Spinal cord (tissue), 9 donors: ENCODE measurements at regions not wholly inside any gene's neighbourhood (a gene's known extent, or its start where the extent isn't known, plus 50 kb on each side); places are given as distances from the start of the nearest gene placed in this dataset.
"Not testable (repeated sequence)": the region's sequence is repeated elsewhere in the genome, so short reads cannot be mapped to it uniquely, and the experiment has no call there.

Experiments
- DNase-seq, 6 donors: peaks; one replicate each; pipeline versions ENCODE4 v3.0.0 to v3.0.0-alpha.2; 2013 to 2015; ENCODE audit warnings: low spot score in 6 of 6, low read depth in 4 of 6
- H3K27ac ChIP-seq: one replicate; pipeline ENCODE4 v1.5.1; 2013; ENCODE audit warnings: low read depth, low read length, control low read depth
- H3K27me3 ChIP-seq: one replicate; pipeline ENCODE4 v1.6.1; 2013; ENCODE audit warnings: low read length; ENCODE audit not compliant: control insufficient read depth, insufficient read depth
- H3K36me3 ChIP-seq: one replicate; pipeline ENCODE4 v1.6.1; 2013; ENCODE audit warnings: low read length; ENCODE audit not compliant: control insufficient read depth, insufficient read depth
- H3K4me1 ChIP-seq: one replicate; pipeline ENCODE4 v1.6.1; 2013; ENCODE audit warnings: low read length; ENCODE audit not compliant: control insufficient read depth, insufficient read depth
- H3K4me3 ChIP-seq: one replicate; pipeline ENCODE4 v1.5.1; 2013; ENCODE audit warnings: low read depth, low read length, control low read depth
- H3K9me3 ChIP-seq: one replicate; pipeline ENCODE4 v1.6.1; 2013; ENCODE audit warnings: low read length; ENCODE audit not compliant: control insufficient read depth, insufficient read depth
- WGBS: methylation state at CpG from one replicate; pipeline ENCODE4 v1.1.5; 2013; ENCODE audit warnings: missing lambda C conversion rate; ENCODE audit not compliant: insufficient coverage; 5-methylcytosine and 5-hydroxymethylcytosine counted together
- donor health status: healthy.

- WGBS, result 49% methylated on average over 2 of the region's 3 CpGs
- Histone ChIP-seq H3K4me3 (no peak overlapping the region), H3K36me3 (no peaks in the 10 kb centered on the region), H3K4me1 (no peaks in the 10 kb centered on the region), H3K9me3 (no peaks in the 10 kb centered on the region), H3K27ac (no peak overlapping the region), H3K27me3 (no peaks in the 10 kb centered on the region)
- no peak for DNase-seq
These were observed 296.9 kb downstream of the HIVEP2 start for GRCh38 chr6:142648036-142648451.

GRCh38 chr6:142648526-142648925 is 296.4 kb downstream of the HIVEP2 start:
- no peak for DNase-seq
- H3K4me1 ChIP-seq, result no peaks in the 10 kb centered on the region
- no peak overlapping the region for H3K27ac ChIP-seq
- H3K27me3 ChIP-seq, result no peaks in the 10 kb centered on the region
- no peaks in the 10 kb centered on the region for H3K36me3 ChIP-seq
- no peaks in the 10 kb centered on the region for H3K9me3 ChIP-seq
- WGBS, result no CpG with 5 or more reads among the region's 1 CpG
- no peak overlapping the region for H3K4me3 ChIP-seq

- H3K9me3 ChIP-seq, H3K4me1 ChIP-seq, DNase-seq, H3K36me3 ChIP-seq, H3K4me3 ChIP-seq, H3K27ac ChIP-seq, H3K27me3 ChIP-seq: not testable (repeated sequence)
- WGBS, result no CpG with 5 or more reads among the region's 11 CpGs
These were observed 295.3 kb downstream of the HIVEP2 start for GRCh38 chr6:142649438-142650234.

- Histone ChIP-seq H3K9me3 (no peaks in the 10 kb centered on the region), H3K27me3 (no peaks in the 10 kb centered on the region), H3K27ac (no peak overlapping the region), H3K4me1 (no peaks in the 10 kb centered on the region), H3K4me3 (no peak overlapping the region), H3K36me3 (no peaks in the 10 kb centered on the region)
- no CpG with 5 or more reads among the region's 3 CpGs for WGBS
- no peak for DNase-seq
These were observed 293.6 kb downstream of the HIVEP2 start for GRCh38 chr6:142651384-142651783.

GRCh38 chr6:142653710-142654420 is 291.1 kb downstream of the HIVEP2 start:
- WGBS, result no CpG with 5 or more reads among the region's 5 CpGs
- DNase-seq, result peak in 2 of 6 donors; percentile 79
- H3K36me3 ChIP-seq, result no peaks in the 10 kb centered on the region
- H3K4me3 ChIP-seq, result no peak overlapping the region
- no peak overlapping the region for H3K27ac ChIP-seq
- H3K27me3 ChIP-seq, result no peaks in the 10 kb centered on the region
- H3K4me1 ChIP-seq, result no peaks in the 10 kb centered on the region
- no peaks in the 10 kb centered on the region for H3K9me3 ChIP-seq

- Histone ChIP-seq H3K4me3 (no peak overlapping the region), H3K9me3 (no peaks in the 10 kb centered on the region), H3K27ac (no peak overlapping the region), H3K27me3 (no peaks in the 10 kb centered on the region), H3K4me1 (no peaks in the 10 kb centered on the region), H3K36me3 (no peaks in the 10 kb centered on the region)
- WGBS, result no CpG with 5 or more reads among the region's 2 CpGs
- no peak for DNase-seq
These were observed 285.3 kb downstream of the HIVEP2 start for GRCh38 chr6:142659661-142660060.

- no peaks in the 10 kb centered on the region for H3K27me3 ChIP-seq
- H3K4me1 ChIP-seq, result no peaks in the 10 kb centered on the region
- H3K9me3 ChIP-seq, result no peaks in the 10 kb centered on the region
- no peak overlapping the region for H3K4me3 ChIP-seq
- H3K36me3 ChIP-seq, result no peaks in the 10 kb centered on the region
- WGBS, result no CpG with 5 or more reads among the region's 2 CpGs
- H3K27ac ChIP-seq, result no peak overlapping the region
- no peak for DNase-seq
These were observed 279.6 kb downstream of the HIVEP2 start for GRCh38 chr6:142665393-142665792.

- Histone ChIP-seq H3K4me3 (no peak overlapping the region), H3K27ac (no peak overlapping the region), H3K9me3 (no peaks in the 10 kb centered on the region), H3K4me1 (no peaks in the 10 kb centered on the region), H3K36me3 (no peaks in the 10 kb centered on the region), H3K27me3 (no peaks in the 10 kb centered on the region)
- no peak for DNase-seq
- WGBS, result 80% methylated on average over 1 of the region's 4 CpGs
These were observed 278.3 kb downstream of the HIVEP2 start for GRCh38 chr6:142666599-142667185.

- no peaks in the 10 kb centered on the region for H3K27me3 ChIP-seq
- H3K4me1 ChIP-seq, result no peaks in the 10 kb centered on the region
- no peak overlapping the region for H3K27ac ChIP-seq
- no peak overlapping the region for H3K4me3 ChIP-seq
- H3K36me3 ChIP-seq, result no peaks in the 10 kb centered on the region
- DNase-seq, result no peak
- WGBS, result 88% methylated on average over 2 of the region's 4 CpGs
- no peaks in the 10 kb centered on the region for H3K9me3 ChIP-seq
These were observed 275.3 kb downstream of the HIVEP2 start for GRCh38 chr6:142669471-142670351.
